Type B pancreatic cell (in vitro differentiated cells): ENCODE measurements at regions not wholly inside any gene's neighbourhood (a gene's known extent, or its start where the extent isn't known, plus 50 kb on each side); places are given as distances from the start of the nearest gene placed in this dataset.

Source experiments
- DNase-seq: peaks from one replicate; pipeline ENCODE4 v3.0.0; 2021; ENCODE audit warnings: mixed read lengths; ENCODE audit not compliant: unreplicated experiment; ENCODE audit errors: extremely low spot score
- H3K27ac Mint-ChIP-seq: 2 replicates; pipeline ENCODE4 v1.8.0; 2021; ENCODE audit warnings: mild to moderate bottlenecking, mixed read lengths
- H3K27me3 Mint-ChIP-seq: 2 replicates; pipeline ENCODE4 v1.8.0; 2021; ENCODE audit warnings: mixed read lengths
- H3K36me3 Mint-ChIP-seq: 2 replicates; pipeline ENCODE4 v1.8.0; 2021; ENCODE audit warnings: mixed read lengths
- H3K4me1 Mint-ChIP-seq: one replicate; pipeline ENCODE4 v1.8.0; 2021; ENCODE audit warnings: mixed read lengths; ENCODE audit not compliant: unreplicated experiment
- H3K4me3 Mint-ChIP-seq: 2 replicates; pipeline ENCODE4 v1.8.0; 2021; ENCODE audit warnings: mild to moderate bottlenecking, mixed read lengths
- H3K9me3 Mint-ChIP-seq: 2 replicates; pipeline ENCODE4 v1.8.0; 2021; ENCODE audit warnings: mixed read lengths
- TF ChIP-seq, protein P1 (sequence below): fragments of 200-600 bp; sonication (generic); conservative IDR thresholded peaks from 2 replicates; pipeline ENCODE4 v1.5.0; 2021; ENCODE audit warnings: antibody characterized with exemption, mild to moderate bottlenecking

DNA sequence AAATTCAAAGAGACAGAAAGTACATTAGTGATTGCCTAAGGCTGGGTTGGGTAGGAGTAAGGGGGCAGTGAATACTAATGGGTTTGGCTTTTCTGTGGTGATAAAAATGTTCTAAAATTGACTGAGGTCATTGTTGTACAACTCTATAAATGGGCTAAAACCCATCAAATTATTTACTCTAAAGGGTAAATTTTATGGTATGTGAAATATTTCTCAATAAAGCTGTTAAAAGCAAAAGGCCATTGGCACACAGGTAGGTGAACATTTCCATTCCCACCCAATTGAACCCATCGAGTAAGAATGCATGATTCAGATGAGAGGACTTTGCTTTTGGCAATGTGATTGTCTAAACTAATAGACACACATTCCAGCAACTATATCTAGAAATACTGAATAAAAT lies 579.4 kb downstream of the GATA3 start:
- Mint-ChIP-seq H3K4me3 (no peak overlapping the region), H3K9me3 (peaks cover 5% of the 10 kb centered on the region), H3K27me3 (no peaks in the 10 kb centered on the region), H3K36me3 (no peaks in the 10 kb centered on the region), H3K4me1 (no peaks in the 10 kb centered on the region), H3K27ac (no peak overlapping the region)
- no peak for DNase-seq
- TF ChIP-seq, protein P1, sequence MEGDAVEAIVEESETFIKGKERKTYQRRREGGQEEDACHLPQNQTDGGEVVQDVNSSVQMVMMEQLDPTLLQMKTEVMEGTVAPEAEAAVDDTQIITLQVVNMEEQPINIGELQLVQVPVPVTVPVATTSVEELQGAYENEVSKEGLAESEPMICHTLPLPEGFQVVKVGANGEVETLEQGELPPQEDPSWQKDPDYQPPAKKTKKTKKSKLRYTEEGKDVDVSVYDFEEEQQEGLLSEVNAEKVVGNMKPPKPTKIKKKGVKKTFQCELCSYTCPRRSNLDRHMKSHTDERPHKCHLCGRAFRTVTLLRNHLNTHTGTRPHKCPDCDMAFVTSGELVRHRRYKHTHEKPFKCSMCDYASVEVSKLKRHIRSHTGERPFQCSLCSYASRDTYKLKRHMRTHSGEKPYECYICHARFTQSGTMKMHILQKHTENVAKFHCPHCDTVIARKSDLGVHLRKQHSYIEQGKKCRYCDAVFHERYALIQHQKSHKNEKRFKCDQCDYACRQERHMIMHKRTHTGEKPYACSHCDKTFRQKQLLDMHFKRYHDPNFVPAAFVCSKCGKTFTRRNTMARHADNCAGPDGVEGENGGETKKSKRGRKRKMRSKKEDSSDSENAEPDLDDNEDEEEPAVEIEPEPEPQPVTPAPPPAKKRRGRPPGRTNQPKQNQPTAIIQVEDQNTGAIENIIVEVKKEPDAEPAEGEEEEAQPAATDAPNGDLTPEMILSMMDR: no peak

DNA sequence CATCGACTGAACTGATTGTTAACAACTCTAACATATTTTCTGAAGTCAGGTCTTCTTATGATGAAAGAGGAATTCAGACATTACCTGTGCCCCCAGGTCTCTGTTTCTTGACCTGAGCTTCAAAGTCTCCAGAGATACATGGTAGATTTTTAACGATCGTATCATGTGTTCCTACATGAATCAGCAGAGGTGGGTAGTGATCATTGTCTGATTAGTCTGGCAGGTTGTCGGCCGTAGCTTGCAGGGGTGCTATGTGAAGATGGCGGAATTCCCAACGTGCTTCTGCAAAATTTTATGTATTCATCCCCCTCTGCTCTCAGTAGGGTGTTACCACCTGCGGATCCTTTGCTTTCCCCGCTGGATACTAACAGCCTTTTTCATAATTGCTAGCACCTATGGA lies 581.9 kb downstream of the GATA3 start:
- no peaks in the 10 kb centered on the region for H3K27me3 Mint-ChIP-seq
- TF ChIP-seq, protein P1: no peak
- H3K4me1 Mint-ChIP-seq: no peaks in the 10 kb centered on the region
- H3K36me3 Mint-ChIP-seq: no peaks in the 10 kb centered on the region
- no peak for DNase-seq
- no peak overlapping the region for H3K4me3 Mint-ChIP-seq
- H3K9me3 Mint-ChIP-seq: peaks cover 5% of the 10 kb centered on the region
- no peak overlapping the region for H3K27ac Mint-ChIP-seq

GRCh38 chr10:8637640-8638039 lies 583.2 kb downstream of the GATA3 start:
- Mint-ChIP-seq H3K27me3 (no peaks in the 10 kb centered on the region), H3K36me3 (peaks cover 4% of the 10 kb centered on the region), H3K27ac (no peak overlapping the region), H3K9me3 (peaks cover 5% of the 10 kb centered on the region), H3K4me3 (no peak overlapping the region), H3K4me1 (no peaks in the 10 kb centered on the region)
- no peak for DNase-seq
- TF ChIP-seq, protein P1: no peak

- Mint-ChIP-seq H3K36me3 (peaks cover 4% of the 10 kb centered on the region), H3K4me3 (no peak overlapping the region), H3K27me3 (no peaks in the 10 kb centered on the region), H3K27ac (no peak overlapping the region), H3K9me3 (peaks cover 5% of the 10 kb centered on the region), H3K4me1 (no peaks in the 10 kb centered on the region)
- no peak for DNase-seq
- TF ChIP-seq, protein P1: no peak
Observed at GRCh38 chr10:8638088-8638672, 583.7 kb downstream of the GATA3 start.

GRCh38 chr10:8639486-8640185 lies 585.1 kb downstream of the GATA3 start:
- Mint-ChIP-seq H3K4me1 (no peaks in the 10 kb centered on the region), H3K27me3 (no peaks in the 10 kb centered on the region), H3K36me3 (peaks cover 4% of the 10 kb centered on the region), H3K4me3 (no peak overlapping the region), H3K27ac (no peak overlapping the region), H3K9me3 (peaks cover 3% of the 10 kb centered on the region)
- no peak for DNase-seq
- TF ChIP-seq, protein P1: no peak
